H9 (cell line): ENCODE measurements at regions not wholly inside any gene's neighbourhood (a gene's known extent, or its start where the extent isn't known, plus 50 kb on each side); places are given as distances from the start of the nearest gene placed in this dataset.

Experiments used
- DNase-seq: peaks from one replicate; pipeline ENCODE4 v3.0.0-alpha.2; 2017
- H2AFZ ChIP-seq: one replicate; pipeline ENCODE4 v1.6.1; 2013; ENCODE audit warnings: mild to moderate bottlenecking, low read length, control low read depth, moderate library complexity
- H2AK5ac ChIP-seq: 2 replicates; pipeline ENCODE4 v1.6.1; 2013; ENCODE audit warnings: low read length, control low read depth, mixed read lengths; ENCODE audit not compliant: insufficient read length
- H2BK120ac ChIP-seq: one replicate; pipeline ENCODE4 v1.6.1; 2013; ENCODE audit warnings: low read depth, mild to moderate bottlenecking, low read length, control low read depth, inconsistent platforms; ENCODE audit not compliant: poor library complexity, severe bottlenecking
- H2BK12ac ChIP-seq: 2 replicates; pipeline ENCODE4 v1.6.1; 2013; ENCODE audit warnings: low read length, control low read depth, mixed read lengths, low read depth; ENCODE audit not compliant: insufficient read length
- H2BK15ac ChIP-seq: 2 replicates; pipeline ENCODE4 v1.6.1; 2013; ENCODE audit warnings: low read depth, low read length, control low read depth
- H2BK20ac ChIP-seq: one replicate; pipeline ENCODE4 v1.6.1; 2013; ENCODE audit warnings: low read depth, mild to moderate bottlenecking, low read length, control low read depth, inconsistent platforms; ENCODE audit not compliant: poor library complexity, severe bottlenecking
- H2BK5ac ChIP-seq: 2 replicates; pipeline ENCODE4 v1.6.1; 2013; ENCODE audit warnings: low read length, control low read depth, mixed read lengths; ENCODE audit not compliant: insufficient read length
- H3K14ac ChIP-seq: 2 replicates; pipeline ENCODE4 v1.6.1; 2013; ENCODE audit warnings: low read length, control low read depth; ENCODE audit not compliant: insufficient read depth
- H3K18ac ChIP-seq: 2 replicates; pipeline ENCODE4 v1.6.1; 2013; ENCODE audit warnings: low read depth, mild to moderate bottlenecking, mixed read lengths, low read length, control low read depth; ENCODE audit not compliant: insufficient read length
- H3K23ac ChIP-seq: 2 replicates; pipeline ENCODE4 v1.6.1; 2013; ENCODE audit warnings: low read length, control low read depth, mixed read lengths, low read depth; ENCODE audit not compliant: insufficient read length
- H3K23me2 ChIP-seq: 2 replicates; pipeline ENCODE4 v1.6.1; 2013; ENCODE audit warnings: low read depth, mild to moderate bottlenecking, mixed read lengths, low read length, control low read depth; ENCODE audit not compliant: insufficient read length, poor library complexity, severe bottlenecking
- H3K27ac ChIP-seq: 2 replicates; pipeline ENCODE4 v1.5.1; 2013; ENCODE audit warnings: low read length, control low read depth, mixed read lengths, low read depth; ENCODE audit not compliant: insufficient read length
- H3K27me3 ChIP-seq: 2 replicates; pipeline ENCODE4 v1.6.1; 2013; ENCODE audit warnings: low read length, control low read depth, inconsistent platforms; ENCODE audit not compliant: insufficient read depth
- H3K4ac ChIP-seq: 2 replicates; pipeline ENCODE4 v1.6.1; 2013; ENCODE audit warnings: low read depth, mild to moderate bottlenecking, control low read depth, inconsistent platforms, low read length, moderate library complexity
- H3K4me1 ChIP-seq: 2 replicates; pipeline ENCODE4 v1.6.1; 2013; ENCODE audit warnings: low read length, control low read depth, inconsistent platforms; ENCODE audit not compliant: insufficient read depth
- H3K4me2 ChIP-seq: 2 replicates; pipeline ENCODE4 v1.6.1; 2013; ENCODE audit warnings: low read length, control low read depth, mixed read lengths; ENCODE audit not compliant: insufficient read length, insufficient read depth
- H3K56ac ChIP-seq: 2 replicates; pipeline ENCODE4 v1.6.1; 2013; ENCODE audit warnings: low read depth, mild to moderate bottlenecking, mixed read lengths, low read length, control low read depth; ENCODE audit not compliant: insufficient read length
- H3K79me1 ChIP-seq: 2 replicates; pipeline ENCODE4 v1.6.1; 2013; ENCODE audit warnings: low read depth, mild to moderate bottlenecking, moderate library complexity, low read length, control low read depth, inconsistent platforms; ENCODE audit not compliant: insufficient read depth, poor library complexity, severe bottlenecking
- H3K79me2 ChIP-seq: 2 replicates; pipeline ENCODE4 v1.6.1; 2013; ENCODE audit warnings: low read length, control low read depth, inconsistent platforms; ENCODE audit not compliant: insufficient read depth
- H3K9ac ChIP-seq: 2 replicates; pipeline ENCODE4 v1.6.1; 2013; ENCODE audit warnings: low read length, control low read depth, mixed read lengths; ENCODE audit not compliant: insufficient read length; ENCODE audit errors: extremely low read depth
- H3K9me3 ChIP-seq: one replicate; pipeline ENCODE4 v1.6.1; 2013; ENCODE audit warnings: low read depth, low read length, inconsistent platforms; ENCODE audit not compliant: control insufficient read depth
- H3T11ph ChIP-seq: one replicate; pipeline ENCODE4 v1.6.1; 2013; ENCODE audit warnings: mild to moderate bottlenecking, low read length, control low read depth, inconsistent platforms
- H4K20me1 ChIP-seq: one replicate; pipeline ENCODE4 v1.6.1; 2013; ENCODE audit not compliant: control insufficient read depth, insufficient read length, insufficient read depth
- H4K5ac ChIP-seq: 2 replicates; pipeline ENCODE4 v1.6.1; 2013; ENCODE audit warnings: low read depth, mild to moderate bottlenecking, mixed read lengths, low read length, control low read depth; ENCODE audit not compliant: insufficient read length
- H4K8ac ChIP-seq: replicated peaks from 2 replicates; pipeline ENCODE4 v1.6.1; 2013; ENCODE audit warnings: low read length, control low read depth, mixed read lengths, low read depth; ENCODE audit not compliant: insufficient read length
- H4K91ac ChIP-seq: 2 replicates; pipeline ENCODE4 v1.6.1; 2013; ENCODE audit warnings: low read depth, mild to moderate bottlenecking, moderate library complexity, mixed read lengths, low read length, control low read depth; ENCODE audit not compliant: insufficient read length
- H3K27ac Mint-ChIP-seq, 3 experiments: 2 replicates in 2 of 3; 3 replicates in 1 of 3; pipeline ENCODE4 v1.8.0; 2020 to 2021; ENCODE audit warnings: mixed read lengths in 3 of 3, mild to moderate bottlenecking in 1 of 3, moderate library complexity in 1 of 3
- H3K27me3 Mint-ChIP-seq: 2 replicates; pipeline ENCODE4 v1.8.0; 2021; ENCODE audit warnings: low read depth, mild to moderate bottlenecking, moderate library complexity, mixed read lengths
- H3K36me3 Mint-ChIP-seq, 3 experiments: 2 replicates in 2 of 3; 3 replicates in 1 of 3; pipeline ENCODE4 v1.8.0; 2020 to 2021; ENCODE audit warnings: low read depth in 3 of 3, mixed read lengths in 3 of 3; ENCODE audit not compliant: insufficient read depth in 1 of 3
- H3K4me1 Mint-ChIP-seq, 2 experiments: 2 replicates each; pipeline ENCODE4 v1.8.0; 2020; ENCODE audit warnings: mixed read lengths in 2 of 2
- H3K4me3 Mint-ChIP-seq, 2 experiments: 2 replicates in 1 of 2; 3 replicates in 1 of 2; pipeline ENCODE4 v1.8.0; 2020 to 2021; ENCODE audit warnings: mild to moderate bottlenecking in 2 of 2, mixed read lengths in 2 of 2, moderate library complexity in 1 of 2
- H3K9me3 Mint-ChIP-seq, 2 experiments: 2 replicates in 1 of 2; 3 replicates in 1 of 2; pipeline ENCODE4 v1.8.0; 2020; ENCODE audit warnings: mild to moderate bottlenecking in 2 of 2, mixed read lengths in 2 of 2, moderate library complexity in 1 of 2
- CTCF ChIP-seq: fragments of 200-600 bp; sonication (generic); conservative IDR thresholded peaks from 3 replicates; pipeline ENCODE4 v1.8.0; 2021; ENCODE audit warnings: antibody characterized with exemption, mild to moderate bottlenecking
- WGBS: extraction: QIAGEN DNeasy Blood & Tissue Kit; methylation state at CpG from one replicate; pipeline ENCODE4 v1.1.7; 2013; ENCODE audit warnings: missing lambda C conversion rate, low lambda C conversion rate, mixed read lengths; ENCODE audit not compliant: insufficient read length; ENCODE audit errors: extremely low coverage; 5-methylcytosine and 5-hydroxymethylcytosine counted together

DNA sequence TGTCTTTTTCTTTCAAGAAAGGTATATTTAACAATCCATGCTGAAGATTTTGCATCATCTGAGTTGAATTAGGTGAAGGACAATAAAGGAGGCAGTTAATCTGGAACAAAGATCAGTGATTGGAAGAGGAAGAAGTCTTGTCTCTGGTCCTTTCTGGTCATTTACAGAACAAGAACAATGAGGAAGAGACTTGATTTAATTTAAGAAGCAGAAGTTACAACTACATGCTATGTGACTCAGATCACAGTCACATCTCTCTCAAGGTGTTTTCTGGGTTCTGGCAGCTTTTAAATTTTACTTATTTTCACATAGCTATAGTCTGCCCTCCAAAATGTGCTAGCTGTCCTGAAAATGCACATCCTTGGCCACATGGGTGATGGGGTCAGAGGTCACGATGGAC lies 53.5 kb upstream of the DEK start:
- no peaks in the 10 kb centered on the region for H3K79me2 ChIP-seq
- H3K9me3 ChIP-seq: no peaks in the 10 kb centered on the region
- no peak overlapping the region for H3K18ac ChIP-seq
- H3K56ac ChIP-seq: no peak overlapping the region
- H3K79me1 ChIP-seq: no peaks in the 10 kb centered on the region
- no peak overlapping the region for H4K91ac ChIP-seq
- no peaks in the 10 kb centered on the region for H3K23me2 ChIP-seq
- no peak overlapping the region for H3K27ac ChIP-seq
- TF ChIP-seq CTCF: no peak
- H2AFZ ChIP-seq: no peak overlapping the region
- H4K20me1 ChIP-seq: no peaks in the 10 kb centered on the region
- H3K14ac ChIP-seq: no peak overlapping the region
- no peak overlapping the region for H3T11ph ChIP-seq
- no CpG with 5 or more reads among the region's 1 CpG for WGBS
- no peak overlapping the region for H2BK20ac ChIP-seq
- Mint-ChIP-seq H3K27ac (no peak overlapping the region), H3K4me3 (no peak overlapping the region), H3K9me3 (no peaks in the 10 kb centered on the region), H3K36me3 (no peaks in the 10 kb centered on the region), H3K27me3 (no peaks in the 10 kb centered on the region), H3K4me1 (peaks cover 0 to 9% of the 10 kb centered on the region in 2 experiments; a peak in 1 of 4 replicates)
- H3K23ac ChIP-seq: no peak overlapping the region
- no peak overlapping the region for H2BK120ac ChIP-seq
- H2BK12ac ChIP-seq: no peak overlapping the region
- no peak for DNase-seq
- H2AK5ac ChIP-seq: no peak overlapping the region
- no peak overlapping the region for H4K8ac ChIP-seq
- H4K5ac ChIP-seq: no peak overlapping the region
- no peak overlapping the region for H3K4ac ChIP-seq
- no peak overlapping the region for H2BK15ac ChIP-seq
- H3K27me3 ChIP-seq: no peaks in the 10 kb centered on the region
- H3K4me2 ChIP-seq: no peak overlapping the region
- H3K9ac ChIP-seq: no peak overlapping the region
- no peaks in the 10 kb centered on the region for H3K4me1 ChIP-seq
- no peak overlapping the region for H2BK5ac ChIP-seq
